HG03558 (cell line): ENCODE measurements at regions not wholly inside any gene's neighbourhood (a gene's known extent, or its start where the extent isn't known, plus 50 kb on each side); places are given as distances from the start of the nearest gene placed in this dataset.

Experiments
- ATAC-seq: cut with Tn5 transposase; IDR thresholded peaks from one replicate; pipeline ENCODE4 v1.9.1; 2021; ENCODE audit warnings: moderate number of reproducible peaks; ENCODE audit not compliant: unreplicated experiment; ENCODE audit errors: extremely low read depth

- no peak for ATAC-seq
Measured at GRCh38 chr2:228723599-228723998, 542.1 kb upstream of the SPHKAP start.

GRCh38 chr2:228722311-228722710 is 540.8 kb upstream of the SPHKAP start:
- no peak for ATAC-seq

- no peak for ATAC-seq
Measured at GRCh38 chr2:228720895-228721294, 539.4 kb upstream of the SPHKAP start.

- ATAC-seq: no peak
Measured at GRCh38 chr2:228709788-228710371, 528.4 kb upstream of the SPHKAP start.

GRCh38 chr2:228707846-228708245 is 526.4 kb upstream of the SPHKAP start:
- no peak for ATAC-seq

- ATAC-seq: no peak
Measured at GRCh38 chr2:228705318-228705717, 523.8 kb upstream of the SPHKAP start.

- no peak for ATAC-seq
Measured at GRCh38 chr2:228703152-228703551, 521.7 kb upstream of the SPHKAP start.

GRCh38 chr2:228701506-228701905 is 520.0 kb upstream of the SPHKAP start:
- ATAC-seq: no peak

- ATAC-seq: no peak
Measured at GRCh38 chr2:228700638-228701037, 519.2 kb upstream of the SPHKAP start.

- no peak for ATAC-seq
Measured at GRCh38 chr2:228699888-228700287, 518.4 kb upstream of the SPHKAP start.

- no peak for ATAC-seq
Measured at GRCh38 chr2:228699400-228699799, 517.9 kb upstream of the SPHKAP start.

GRCh38 chr2:228698963-228699362 is 517.5 kb upstream of the SPHKAP start:
- ATAC-seq: no peak

- no peak for ATAC-seq
Measured at GRCh38 chr2:228697456-228697855, 516.0 kb upstream of the SPHKAP start.

- no peak for ATAC-seq
Measured at GRCh38 chr2:228690681-228691080, 509.2 kb upstream of the SPHKAP start.

- no peak for ATAC-seq
Measured at GRCh38 chr2:228689053-228689452, 507.6 kb upstream of the SPHKAP start.

GRCh38 chr2:228688007-228688645 is 506.6 kb upstream of the SPHKAP start:
- no peak for ATAC-seq

- no peak for ATAC-seq
Measured at GRCh38 chr2:228681979-228682378, 500.5 kb upstream of the SPHKAP start.

- ATAC-seq: no peak
Measured at GRCh38 chr2:228681426-228681825, 499.9 kb upstream of the SPHKAP start.

- ATAC-seq: no peak
Measured at GRCh38 chr2:228678110-228678509, 496.6 kb upstream of the SPHKAP start.

- ATAC-seq: no peak
Measured at GRCh38 chr2:228675646-228676045, 494.2 kb upstream of the SPHKAP start.

- ATAC-seq: no peak
Measured at GRCh38 chr2:228675091-228675490, 493.6 kb upstream of the SPHKAP start.

- no peak for ATAC-seq
Measured at GRCh38 chr2:228673876-228674554, 492.5 kb upstream of the SPHKAP start.
